Neutrophil (primary cell): ENCODE measurements at regions not wholly inside any gene's neighbourhood (a gene's known extent, or its start where the extent isn't known, plus 50 kb on each side); places are given as distances from the start of the nearest gene placed in this dataset.

Experiments used
- H3K27ac ChIP-seq: fragments of 200-600 bp; sonication (generic); 2 replicates; pipeline ENCODE4 v1.5.1; 2016; ENCODE audit warnings: mild to moderate bottlenecking, moderate library complexity
- H3K27me3 ChIP-seq: fragments of 200-600 bp; sonication (generic); 2 replicates; pipeline ENCODE4 v1.6.0; 2016; ENCODE audit warnings: mild to moderate bottlenecking
- H3K36me3 ChIP-seq: fragments of 200-600 bp; sonication (generic); 2 replicates; pipeline ENCODE4 v1.5.1; 2017
- H3K4me1 ChIP-seq, 2 experiments: fragments of 200-600 bp in 1 of 2; sonication (generic) in 1 of 2; 1 replicate in 1 of 2; 2 replicates in 1 of 2; pipeline versions ENCODE4 v1.5.1 to v1.6.1; 2013 to 2016; ENCODE audit warnings: low read depth in 1 of 2, low read length in 1 of 2, mild to moderate bottlenecking in 1 of 2, moderate library complexity in 1 of 2; ENCODE audit not compliant: control insufficient read depth in 1 of 2, insufficient read depth in 1 of 2
- H3K4me3 ChIP-seq, 2 experiments: fragments of 200-600 bp in 1 of 2; sonication (generic) in 1 of 2; 1 replicate in 1 of 2; 2 replicates in 1 of 2; pipeline ENCODE4 v1.5.1; 2013 to 2016; ENCODE audit warnings: low read depth in 1 of 2, low read length in 1 of 2, mild to moderate bottlenecking in 1 of 2, moderate library complexity in 1 of 2
- H3K9me3 ChIP-seq: fragments of 200-600 bp; sonication (generic); 2 replicates; pipeline ENCODE4 v1.5.1; 2016
- CTCF ChIP-seq: fragments of 200-600 bp; sonication (generic); IDR thresholded peaks from 2 replicates; pipeline ENCODE4 v1.5.1; 2016; ENCODE audit warnings: antibody characterized with exemption

- no peaks in the 10 kb centered on the region for H3K4me1 ChIP-seq
- H3K4me3 ChIP-seq, result no peak overlapping the region
- H3K27ac ChIP-seq, result no peak overlapping the region
- no peaks in the 10 kb centered on the region for H3K36me3 ChIP-seq
- no peaks in the 10 kb centered on the region for H3K9me3 ChIP-seq
- no peaks in the 10 kb centered on the region for H3K27me3 ChIP-seq
- TF ChIP-seq CTCF, result no peak
Measured at GRCh38 chr6:103062136-103062535, 1668.6 kb downstream of the GRIK2 start.

GRCh38 chr6:103047567-103047966 lies 1654.1 kb downstream of the GRIK2 start:
- H3K36me3 ChIP-seq, result no peaks in the 10 kb centered on the region
- TF ChIP-seq CTCF, result no peak
- H3K27me3 ChIP-seq, result no peaks in the 10 kb centered on the region
- H3K4me1 ChIP-seq, result no peaks in the 10 kb centered on the region
- no peak overlapping the region for H3K27ac ChIP-seq
- no peak overlapping the region for H3K4me3 ChIP-seq
- H3K9me3 ChIP-seq, result no peaks in the 10 kb centered on the region

GRCh38 chr6:103042336-103042735 lies 1648.8 kb downstream of the GRIK2 start:
- no peak overlapping the region for H3K27ac ChIP-seq
- no peak for TF ChIP-seq CTCF
- H3K27me3 ChIP-seq, result no peaks in the 10 kb centered on the region
- H3K9me3 ChIP-seq, result no peaks in the 10 kb centered on the region
- H3K4me1 ChIP-seq, result no peaks in the 10 kb centered on the region
- no peaks in the 10 kb centered on the region for H3K36me3 ChIP-seq
- H3K4me3 ChIP-seq, result no peak overlapping the region

- TF ChIP-seq CTCF, result no peak
- H3K9me3 ChIP-seq, result no peaks in the 10 kb centered on the region
Measured at GRCh38 chr6:103036846-103037245, 1643.3 kb downstream of the GRIK2 start.

GRCh38 chr6:103027271-103027931 lies 1633.9 kb downstream of the GRIK2 start:
- H3K9me3 ChIP-seq, result no peaks in the 10 kb centered on the region
- TF ChIP-seq CTCF, result no peak
- no peak overlapping the region for H3K27ac ChIP-seq
- H3K36me3 ChIP-seq, result no peaks in the 10 kb centered on the region
- H3K27me3 ChIP-seq, result no peaks in the 10 kb centered on the region
- H3K4me1 ChIP-seq, result no peaks in the 10 kb centered on the region
- no peak overlapping the region for H3K4me3 ChIP-seq

More at GRCh38 chr6:103036846-103037245, 1643.3 kb downstream of the GRIK2 start:
- Histone ChIP-seq H3K27ac (no peak overlapping the region), H3K4me3 (no peak overlapping the region), H3K36me3 (no peaks in the 10 kb centered on the region), H3K27me3 (no peaks in the 10 kb centered on the region), H3K4me1 (no peaks in the 10 kb centered on the region)
